Psoas muscle (tissue), 7 donors: ENCODE measurements at regions not wholly inside any gene's neighbourhood (a gene's known extent, or its start where the extent isn't known, plus 50 kb on each side); places are given as distances from the start of the nearest gene placed in this dataset.

ENCODE experiments used
- ATAC-seq, 4 donors: fragments of 200-7000 bp; cut with Tn5 transposase; one replicate each; pipeline ENCODE4 v1.9.1; 2020; ENCODE audit warnings: moderate library complexity in 3 of 4, mild to moderate bottlenecking in 2 of 4
- DNase-seq, 2 donors: peaks; one replicate each; pipeline ENCODE4 v3.0.0-alpha.2; 2020
- H3K27ac ChIP-seq: fragments of 200-600 bp; one replicate; pipeline ENCODE4 v1.8.0; 2022
- H3K27me3 ChIP-seq, 3 donors: fragments of 200-600 bp in 1 of 3; one replicate each; pipeline versions ENCODE4 v1.6.1 to v1.8.0; 2013 to 2022; ENCODE audit warnings: low read length in 2 of 3, mild to moderate bottlenecking in 2 of 3, moderate library complexity in 1 of 3; ENCODE audit not compliant: insufficient read depth in 3 of 3
- H3K36me3 ChIP-seq, 2 donors: fragments of 200-600 bp in 1 of 2; one replicate each; pipeline versions ENCODE4 v1.6.1 to v1.8.0; 2013 to 2022; ENCODE audit warnings: low read depth in 1 of 2, mild to moderate bottlenecking in 1 of 2, moderate library complexity in 1 of 2; ENCODE audit not compliant: insufficient read depth in 1 of 2
- H3K4me1 ChIP-seq: fragments of 200-600 bp; one replicate; pipeline ENCODE4 v1.8.0; 2022
- H3K4me3 ChIP-seq: fragments of 200-600 bp; one replicate; pipeline ENCODE4 v1.8.0; 2022; ENCODE audit warnings: mild to moderate bottlenecking
- H3K9me3 ChIP-seq: fragments of 200-600 bp; one replicate; pipeline ENCODE4 v1.8.0; 2022
- CTCF ChIP-seq: fragments of 200-600 bp; IDR thresholded peaks from one replicate; pipeline ENCODE4 v1.8.0; 2022; ENCODE audit warnings: antibody characterized with exemption
- WGBS, 3 donors: extraction: QIAGEN DNeasy Blood & Tissue Kit; methylation state at CpG; one replicate each; pipeline versions ENCODE4 v1.1.6 to v1.1.7; 2013; 5-methylcytosine and 5-hydroxymethylcytosine counted together
- intact Hi-C, 2 donors: fragments of 100-400 bp; cut with DNase I; formaldehyde crosslinking; loops; one replicate each; pipeline versions ENCODE4 v1.11.0 to v1.14.2; 2022
- donor health status: healthy with polysubstance abuse.
- donor health status: DM: no; HTN: no; CAD: no; lungs with moderate emphysema.
- donor health status: Bipolar disorder and iron deficiency.
- donor health status: healthy.
- donor health status: DM: yes; HTN: yes; CAD: no.
- donor health status: DM: no; HTN: no; CAD: no.
- donor health status: DM: yes; HTN: yes; CAD: no.

- Histone ChIP-seq H3K4me1 (no peaks in the 10 kb centered on the region), H3K9me3 (no peaks in the 10 kb centered on the region), H3K36me3 (no peaks in the 10 kb centered on the region), H3K27ac (no peak overlapping the region), H3K27me3 (no peaks in the 10 kb centered on the region), H3K4me3 (no peak overlapping the region)
- WGBS, 3 donors, result 85 to 90% (median 86%) methylated on average over 6 of the region's 6 CpGs
- intact Hi-C loops, result no loop called here
- no peak for TF ChIP-seq CTCF
- ATAC-seq (no peak), DNase-seq (no peak)
These were observed 136.5 kb upstream of the ECI2 start for GRCh38 chr6:4271761-4272470.

GRCh38 chr6:4270776-4271175 is 135.4 kb upstream of the ECI2 start:
- intact Hi-C loops, result no loop called here
- no peaks in the 10 kb centered on the region for H3K9me3 ChIP-seq
- no peak for TF ChIP-seq CTCF
- no peaks in the 10 kb centered on the region for H3K4me1 ChIP-seq
- H3K27me3 ChIP-seq, result no peaks in the 10 kb centered on the region
- ATAC-seq, result peak; percentile 59 to 86 (median 79)
- no peaks in the 10 kb centered on the region for H3K36me3 ChIP-seq
- H3K27ac ChIP-seq, result no peak overlapping the region
- 68 to 83% (median 69%) methylated on average over 1 of the region's 1 CpG for WGBS, 3 donors
- no peak for DNase-seq
- no peak overlapping the region for H3K4me3 ChIP-seq

DNA sequence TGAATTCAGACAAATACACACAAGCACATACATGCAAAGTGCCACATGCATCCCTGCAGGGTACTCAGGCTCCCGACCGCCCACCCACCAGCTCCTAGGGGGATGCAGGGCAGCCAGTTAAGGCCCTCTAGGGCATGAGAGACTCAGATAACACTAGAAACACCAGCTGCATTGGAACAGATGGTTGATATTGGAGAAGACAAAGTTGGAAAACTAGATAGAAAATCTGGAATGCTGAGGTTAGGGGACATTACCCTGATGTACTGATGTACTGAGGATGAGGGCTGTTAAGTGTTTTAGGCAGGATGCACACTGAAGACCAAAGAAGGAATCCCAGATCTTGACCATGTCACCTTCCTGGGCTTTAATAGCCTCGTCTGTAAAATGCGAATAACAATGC is 134.6 kb upstream of the ECI2 start:
- TF ChIP-seq CTCF, result no peak
- no peak overlapping the region for H3K27ac ChIP-seq
- ATAC-seq, result no peak
- no peak overlapping the region for H3K4me3 ChIP-seq
- H3K9me3 ChIP-seq, result no peaks in the 10 kb centered on the region
- H3K27me3 ChIP-seq, result no peaks in the 10 kb centered on the region
- no peaks in the 10 kb centered on the region for H3K4me1 ChIP-seq
- 81 to 86% (median 86%) methylated on average over 4 of the region's 4 CpGs for WGBS, 3 donors
- no peak for DNase-seq
- H3K36me3 ChIP-seq, result no peaks in the 10 kb centered on the region
- intact Hi-C loops, result no loop called here

- H3K4me3 ChIP-seq, result no peak overlapping the region
- H3K9me3 ChIP-seq, result no peaks in the 10 kb centered on the region
- WGBS, 3 donors, result 90 to 93% (median 90%) methylated on average over 2 of the region's 2 CpGs
- DNase-seq (no peak), ATAC-seq (no peak)
- no peak overlapping the region for H3K27ac ChIP-seq
- no peaks in the 10 kb centered on the region for H3K27me3 ChIP-seq
- H3K36me3 ChIP-seq, result no peaks in the 10 kb centered on the region
- TF ChIP-seq CTCF, result no peak
- no peaks in the 10 kb centered on the region for H3K4me1 ChIP-seq
- intact Hi-C loops, result no loop called here
These were observed 132.8 kb upstream of the ECI2 start for GRCh38 chr6:4268171-4268570.

DNA sequence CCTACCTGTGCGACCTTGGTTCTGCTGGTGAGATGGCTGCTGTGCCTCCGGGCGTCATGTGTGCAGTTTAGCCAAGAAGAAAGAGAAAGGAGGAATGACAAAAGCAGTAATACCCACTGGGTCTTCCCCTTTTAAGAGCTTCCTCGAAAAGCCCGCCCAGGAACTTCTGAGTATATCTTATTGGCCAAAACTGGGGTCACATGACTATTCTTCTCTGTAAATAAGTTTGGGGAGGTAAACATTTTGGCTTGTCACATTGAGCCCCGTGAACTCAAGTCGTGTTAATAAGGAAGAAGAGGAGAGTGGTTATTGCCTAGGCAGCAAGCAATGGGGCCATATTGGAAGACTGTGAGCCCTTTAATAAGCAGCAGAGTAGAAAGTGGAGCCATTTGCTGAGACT is 130.4 kb upstream of the ECI2 start:
- 94 to 95% (median 95%) methylated on average over 7 of the region's 7 CpGs for WGBS, 3 donors
- DNase-seq (no peak), ATAC-seq (no peak)
- H3K27me3 ChIP-seq, result no peaks in the 10 kb centered on the region
- no peaks in the 10 kb centered on the region for H3K36me3 ChIP-seq
- H3K4me3 ChIP-seq, result no peak overlapping the region
- no peaks in the 10 kb centered on the region for H3K9me3 ChIP-seq
- intact Hi-C loops, result no loop called here
- no peak for TF ChIP-seq CTCF
- H3K27ac ChIP-seq, result no peak overlapping the region
- H3K4me1 ChIP-seq, result no peaks in the 10 kb centered on the region
